SH-SY5Y (cell line): ENCODE measurements at regions not wholly inside any gene's neighbourhood (a gene's known extent, or its start where the extent isn't known, plus 50 kb on each side); places are given as distances from the start of the nearest gene placed in this dataset.

Experiments
- GATA2 ChIP-seq: IDR thresholded peaks from 2 replicates; pipeline ENCODE4 v1.6.1; 2011; ENCODE audit warnings: mild to moderate bottlenecking, low read depth, low read length
- GATA3 ChIP-seq: IDR thresholded peaks from 2 replicates; pipeline ENCODE4 v1.6.1; 2011; ENCODE audit warnings: low read depth, mild to moderate bottlenecking, low read length, moderate library complexity

GRCh38 chr1:76723949-76724348, 143.3 kb upstream of the ST6GALNAC5 start:
- TF ChIP-seq GATA2 (no peak), GATA3 (no peak)
